ENCODE measurements at regions not wholly inside any gene's neighbourhood (a gene's known extent, or its start where the extent isn't known, plus 50 kb on each side); places are given as distances from the start of the nearest gene placed in this dataset.

DNA sequence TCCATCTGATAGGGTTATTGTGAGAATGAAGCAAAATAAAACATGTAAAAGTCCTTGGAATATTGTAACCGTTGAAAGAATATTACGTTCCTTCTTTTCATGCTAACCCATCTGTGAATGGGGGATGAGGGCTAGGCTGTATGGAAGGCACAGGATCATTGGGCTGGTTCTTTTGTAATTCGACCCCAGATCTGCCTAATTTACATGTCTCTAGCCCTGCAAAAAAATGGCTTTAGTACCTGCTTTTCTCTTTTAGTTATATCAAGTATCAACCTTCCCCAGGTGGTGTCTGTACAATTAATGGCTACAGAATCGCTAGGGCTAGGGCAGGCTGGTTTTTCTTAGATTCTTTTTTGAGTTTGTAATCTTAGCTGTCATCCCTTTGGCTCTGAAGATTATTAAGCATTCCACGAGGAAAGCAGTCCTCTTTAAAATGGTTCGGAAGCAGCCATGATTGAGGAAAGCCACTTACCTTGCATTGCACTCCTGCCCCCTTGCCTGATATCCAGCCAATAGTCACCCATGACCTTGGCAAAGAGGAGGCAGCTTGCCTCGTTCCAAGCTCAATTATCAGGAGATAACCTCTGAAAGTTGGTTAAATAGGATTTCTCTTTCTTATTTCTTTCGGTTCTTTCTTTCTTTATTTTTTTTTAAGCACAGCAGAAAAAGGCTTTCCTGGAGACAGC lies 153.9 kb upstream of the ZKSCAN2 start:
- H3K9ac ChIP-seq = no peak overlapping the region
- no peak overlapping the region for H3K27ac ChIP-seq (ENCODE audit: low read depth in 2 of 2, low read length in 1 of 2)
- H3K9me2 ChIP-seq = no peaks in the 10 kb centered on the region
- no peak overlapping the region for H2AFZ ChIP-seq (ENCODE audit: low read depth)
- peaks cover 7% of the 10 kb centered on the region; the same call in 1 of the 2 replicates for H3K27me3 ChIP-seq (ENCODE audit: insufficient read depth)
- POLR2A ChIA-PET = no interaction called here
- H4K20me1 ChIP-seq (ENCODE audit: insufficient read depth) = no peaks in the 10 kb centered on the region
- no peak overlapping the region for H3K4me2 ChIP-seq
- no peaks in the 10 kb centered on the region for H3K79me2 ChIP-seq (ENCODE audit: insufficient read depth)
- 0 out of 4 replicates have a peak, but pooled peaks cover 0 to 5% of the 10 kb centered on the region in 2 experiments for H3K4me1 ChIP-seq (ENCODE audit: control insufficient read depth in 1 of 2, insufficient read depth in 2 of 2, low read depth in 1 of 2, low read length in 1 of 2)
- H3K9me3 ChIP-seq = no peaks in the 10 kb centered on the region
- no peak overlapping the region for H3K4me3 ChIP-seq (ENCODE audit: low read depth in 2 of 2, low read length in 1 of 2)
- DNase-seq = no peak
- TF ChIP-seq ELF1 (IDR thresholded peaks at IDR 0.05) = no peak
- no peak for TF ChIP-seq YY1 (IDR thresholded peaks at IDR 0.05; ENCODE audit: low read depth)
- TF ChIP-seq NFIC (IDR thresholded peaks at IDR 0.05; ENCODE audit: borderline replicate concordance) = no peak
- TF ChIP-seq TAF1 (IDR thresholded peaks at IDR 0.05; ENCODE audit: borderline replicate concordance, low read depth, low read length) = no peak
- no peak for TF ChIP-seq RXRA (IDR thresholded peaks at IDR 0.05; ENCODE audit: borderline replicate concordance, low read depth)
- no peak for TF ChIP-seq GATA2 (CRISPR knock-in tag; IDR thresholded peaks at IDR 0.05)
- TF ChIP-seq, protein P1, sequence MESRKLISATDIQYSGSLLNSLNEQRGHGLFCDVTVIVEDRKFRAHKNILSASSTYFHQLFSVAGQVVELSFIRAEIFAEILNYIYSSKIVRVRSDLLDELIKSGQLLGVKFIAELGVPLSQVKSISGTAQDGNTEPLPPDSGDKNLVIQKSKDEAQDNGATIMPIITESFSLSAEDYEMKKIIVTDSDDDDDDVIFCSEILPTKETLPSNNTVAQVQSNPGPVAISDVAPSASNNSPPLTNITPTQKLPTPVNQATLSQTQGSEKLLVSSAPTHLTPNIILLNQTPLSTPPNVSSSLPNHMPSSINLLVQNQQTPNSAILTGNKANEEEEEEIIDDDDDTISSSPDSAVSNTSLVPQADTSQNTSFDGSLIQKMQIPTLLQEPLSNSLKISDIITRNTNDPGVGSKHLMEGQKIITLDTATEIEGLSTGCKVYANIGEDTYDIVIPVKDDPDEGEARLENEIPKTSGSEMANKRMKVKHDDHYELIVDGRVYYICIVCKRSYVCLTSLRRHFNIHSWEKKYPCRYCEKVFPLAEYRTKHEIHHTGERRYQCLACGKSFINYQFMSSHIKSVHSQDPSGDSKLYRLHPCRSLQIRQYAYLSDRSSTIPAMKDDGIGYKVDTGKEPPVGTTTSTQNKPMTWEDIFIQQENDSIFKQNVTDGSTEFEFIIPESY (IDR thresholded peaks at IDR 0.05; ENCODE audit: borderline replicate concordance, low read depth) = no peak
- TF ChIP-seq CHD2 (IDR thresholded peaks at IDR 0.05; ENCODE audit: low read length, partially characterized antibody) = no peak
- no peak for TF ChIP-seq MXI1 (IDR thresholded peaks at IDR 0.05; ENCODE audit: low read depth, low read length)
- TF ChIP-seq MEF2A (IDR thresholded peaks at IDR 0.05; ENCODE audit: borderline replicate concordance, low read depth) = no peak
- no peak for TF ChIP-seq GABPA (IDR thresholded peaks at IDR 0.05; ENCODE audit: low read depth)
- TF ChIP-seq, protein P2, sequence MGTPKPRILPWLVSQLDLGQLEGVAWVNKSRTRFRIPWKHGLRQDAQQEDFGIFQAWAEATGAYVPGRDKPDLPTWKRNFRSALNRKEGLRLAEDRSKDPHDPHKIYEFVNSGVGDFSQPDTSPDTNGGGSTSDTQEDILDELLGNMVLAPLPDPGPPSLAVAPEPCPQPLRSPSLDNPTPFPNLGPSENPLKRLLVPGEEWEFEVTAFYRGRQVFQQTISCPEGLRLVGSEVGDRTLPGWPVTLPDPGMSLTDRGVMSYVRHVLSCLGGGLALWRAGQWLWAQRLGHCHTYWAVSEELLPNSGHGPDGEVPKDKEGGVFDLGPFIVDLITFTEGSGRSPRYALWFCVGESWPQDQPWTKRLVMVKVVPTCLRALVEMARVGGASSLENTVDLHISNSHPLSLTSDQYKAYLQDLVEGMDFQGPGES (IDR thresholded peaks at IDR 0.05; ENCODE audit: low read depth, low read length) = no peak
- TF ChIP-seq FOXJ3 (CRISPR knock-in tag; IDR thresholded peaks at IDR 0.05) = no peak
- TF ChIP-seq, protein P3, sequence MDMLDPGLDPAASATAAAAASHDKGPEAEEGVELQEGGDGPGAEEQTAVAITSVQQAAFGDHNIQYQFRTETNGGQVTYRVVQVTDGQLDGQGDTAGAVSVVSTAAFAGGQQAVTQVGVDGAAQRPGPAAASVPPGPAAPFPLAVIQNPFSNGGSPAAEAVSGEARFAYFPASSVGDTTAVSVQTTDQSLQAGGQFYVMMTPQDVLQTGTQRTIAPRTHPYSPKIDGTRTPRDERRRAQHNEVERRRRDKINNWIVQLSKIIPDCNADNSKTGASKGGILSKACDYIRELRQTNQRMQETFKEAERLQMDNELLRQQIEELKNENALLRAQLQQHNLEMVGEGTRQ (IDR thresholded peaks at IDR 0.05; ENCODE audit: borderline replicate concordance, low read depth, low read length) = no peak
- TF ChIP-seq, protein P4, sequence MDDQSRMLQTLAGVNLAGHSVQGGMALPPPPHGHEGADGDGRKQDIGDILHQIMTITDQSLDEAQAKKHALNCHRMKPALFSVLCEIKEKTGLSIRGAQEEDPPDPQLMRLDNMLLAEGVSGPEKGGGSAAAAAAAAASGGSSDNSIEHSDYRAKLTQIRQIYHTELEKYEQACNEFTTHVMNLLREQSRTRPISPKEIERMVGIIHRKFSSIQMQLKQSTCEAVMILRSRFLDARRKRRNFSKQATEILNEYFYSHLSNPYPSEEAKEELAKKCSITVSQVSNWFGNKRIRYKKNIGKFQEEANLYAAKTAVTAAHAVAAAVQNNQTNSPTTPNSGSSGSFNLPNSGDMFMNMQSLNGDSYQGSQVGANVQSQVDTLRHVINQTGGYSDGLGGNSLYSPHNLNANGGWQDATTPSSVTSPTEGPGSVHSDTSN (IDR thresholded peaks at IDR 0.05) = no peak
- no peak for TF ChIP-seq JUND (IDR thresholded peaks at IDR 0.05)
- TF ChIP-seq, protein P5, sequence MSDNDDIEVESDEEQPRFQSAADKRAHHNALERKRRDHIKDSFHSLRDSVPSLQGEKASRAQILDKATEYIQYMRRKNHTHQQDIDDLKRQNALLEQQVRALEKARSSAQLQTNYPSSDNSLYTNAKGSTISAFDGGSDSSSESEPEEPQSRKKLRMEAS (IDR thresholded peaks at IDR 0.05; ENCODE audit: low read depth) = no peak
- no peak for TF ChIP-seq SIN3A (IDR thresholded peaks at IDR 0.05; ENCODE audit: borderline replicate concordance, low read depth, low read length)
- TF ChIP-seq POLR2AphosphoS5 (IDR thresholded peaks at IDR 0.05; ENCODE audit: low read depth, low read length) = no peak
- CTCF ChIA-PET = no interaction called here
- peaks cover 6% of the 10 kb centered on the region for H3F3A ChIP-seq (replicated peaks; ENCODE audit: insufficient read depth)
- H3K36me3 ChIP-seq (replicated peaks in 1 of 2; ENCODE audit: control insufficient read depth in 1 of 2, insufficient read depth in 2 of 2, low read length in 1 of 2) = no peaks in the 10 kb centered on the region
- 16% methylated on average over 8 of the region's 8 CpGs for WGBS (ENCODE audit: low lambda C conversion rate)

Measured in SK-N-SH (cell line).